Bone marrow (tissue), 2 donors: ENCODE measurements at regions not wholly inside any gene's neighbourhood (a gene's known extent, or its start where the extent isn't known, plus 50 kb on each side); places are given as distances from the start of the nearest gene placed in this dataset.
A peak's percentile ranks its signal among the peaks of the same experiment; 100 is the strongest.
"Not testable (repeated sequence)": the region's sequence is repeated elsewhere in the genome, so short reads cannot be mapped to it uniquely, and the experiment has no call there.

Experiments used
- DNase-seq, 2 donors: peaks; one replicate each; lab custom pipeline; 2025; lab: John Stamatoyannopoulos, UW

GRCh38 chrX:66110112-66110511 is 53.9 kb upstream of the HEPH start:
- DNase-seq = peak in 1 of 2 donors; percentile 53

GRCh38 chrX:66107860-66108259 is 56.2 kb upstream of the HEPH start:
- DNase-seq = not testable (repeated sequence)

- not testable (repeated sequence) for DNase-seq
Observed at GRCh38 chrX:66102398-66102797, 61.6 kb upstream of the HEPH start.

DNA sequence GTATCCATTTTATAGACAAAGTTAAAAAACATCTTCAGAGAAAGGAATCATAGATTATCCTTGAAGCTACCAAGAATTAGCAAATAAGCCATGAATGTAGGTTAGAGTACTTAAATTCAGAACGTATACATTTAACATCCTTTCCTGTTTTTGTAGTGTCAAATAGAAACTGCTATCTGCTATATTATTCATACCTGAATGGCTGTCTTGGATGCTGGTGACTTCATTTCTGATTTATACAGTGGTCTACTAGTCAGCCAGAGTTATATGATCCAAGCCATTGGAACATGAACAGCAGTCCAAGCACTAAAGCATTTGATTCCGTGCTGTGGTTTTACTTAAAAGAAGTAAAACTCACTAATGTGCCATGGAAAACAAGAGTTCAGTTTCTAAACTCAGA is 58.3 kb upstream of the VSIG4 start:
- no peak for DNase-seq

GRCh38 chrX:66096987-66097386 is 57.1 kb upstream of the VSIG4 start:
- not testable (repeated sequence) for DNase-seq

DNA sequence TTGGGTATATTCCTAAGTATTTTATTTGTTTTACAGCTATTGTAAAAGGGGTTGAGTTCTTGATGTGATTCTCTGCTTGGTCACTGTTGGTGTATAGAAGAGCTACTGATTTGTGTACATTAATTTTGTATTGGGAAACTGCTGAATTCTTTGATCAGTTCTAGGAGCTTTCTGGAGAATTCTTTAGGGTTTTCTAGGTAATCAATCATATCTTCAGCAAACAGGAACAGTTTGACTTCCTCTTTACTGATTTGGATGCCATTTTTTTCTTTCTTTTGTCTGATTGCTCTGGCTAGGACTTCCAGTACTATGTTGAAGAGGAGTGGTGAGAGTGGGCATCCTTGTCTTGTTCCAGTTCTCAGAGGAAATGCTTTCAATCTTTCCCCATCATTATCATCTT is 50.1 kb upstream of the VSIG4 start:
- not testable (repeated sequence) for DNase-seq
